OCI-LY3 (cell line): ENCODE measurements at regions not wholly inside any gene's neighbourhood (a gene's known extent, or its start where the extent isn't known, plus 50 kb on each side); places are given as distances from the start of the nearest gene placed in this dataset.

Experiments
- CTCF ChIP-seq: fragments of 200-600, 300-600 bp; sonication (generic); IDR thresholded peaks from 2 replicates; pipeline ENCODE4 v1.5.1; 2014; ENCODE audit warnings: antibody characterized with exemption, low read length, low read depth
- EZH2phosphoT487 ChIP-seq: fragments of 200-600 bp; shearing (Covaris generic); IDR thresholded peaks from 2 replicates; pipeline ENCODE4 v1.6.1; 2018; ENCODE audit warnings: antibody characterized with exemption, mixed run types, low read depth

GRCh38 chr7:142554560-142555532 lies 194.4 kb upstream of the PRSS1 start:
- no peak for TF ChIP-seq CTCF
- TF ChIP-seq EZH2phosphoT487, result no peak
